GM18499 (cell line): ENCODE measurements at regions not wholly inside any gene's neighbourhood (a gene's known extent, or its start where the extent isn't known, plus 50 kb on each side); places are given as distances from the start of the nearest gene placed in this dataset.
"Not testable (repeated sequence)": the region's sequence is repeated elsewhere in the genome, so short reads cannot be mapped to it uniquely, and the experiment has no call there.

Experiments
- ATAC-seq: cut with Tn5 transposase; IDR thresholded peaks from one replicate; pipeline ENCODE4 v1.9.1; 2021; ENCODE audit warnings: moderate number of reproducible peaks; ENCODE audit not compliant: insufficient read depth, unreplicated experiment

- ATAC-seq: peak; percentile 74
Measured at GRCh38 chr3:82133070-82133606, 371.7 kb upstream of the GBE1 start.

GRCh38 chr3:82132210-82133069, 371.0 kb upstream of the GBE1 start:
- ATAC-seq: no peak

GRCh38 chr3:82130046-82130445, 368.6 kb upstream of the GBE1 start:
- ATAC-seq: no peak

- ATAC-seq: no peak
Measured at GRCh38 chr3:82129221-82129801, 367.9 kb upstream of the GBE1 start.

- ATAC-seq: no peak
Measured at GRCh38 chr3:82128271-82128670, 366.8 kb upstream of the GBE1 start.

GRCh38 chr3:82122554-82123345, 361.3 kb upstream of the GBE1 start:
- ATAC-seq: no peak

- ATAC-seq: no peak
Measured at GRCh38 chr3:82114589-82114988, 353.1 kb upstream of the GBE1 start.

- not testable (repeated sequence) for ATAC-seq
Measured at GRCh38 chr3:82110721-82111120, 349.3 kb upstream of the GBE1 start.

GRCh38 chr3:82103241-82103640, 341.8 kb upstream of the GBE1 start:
- ATAC-seq: no peak

- ATAC-seq: no peak
Measured at GRCh38 chr3:82100378-82100777, 338.9 kb upstream of the GBE1 start.

GRCh38 chr3:82093641-82094040, 332.2 kb upstream of the GBE1 start:
- ATAC-seq: no peak

GRCh38 chr3:82088749-82089148, 327.3 kb upstream of the GBE1 start:
- no peak for ATAC-seq

- ATAC-seq: no peak
Measured at GRCh38 chr3:82087958-82088357, 326.5 kb upstream of the GBE1 start.

- ATAC-seq: no peak
Measured at GRCh38 chr3:82085851-82086475, 324.5 kb upstream of the GBE1 start.

- no peak for ATAC-seq
Measured at GRCh38 chr3:82085356-82085755, 323.9 kb upstream of the GBE1 start.

- no peak for ATAC-seq
Measured at GRCh38 chr3:82084824-82085223, 323.4 kb upstream of the GBE1 start.

GRCh38 chr3:82082796-82083195, 321.4 kb upstream of the GBE1 start:
- ATAC-seq: no peak

GRCh38 chr3:82081351-82081750, 319.9 kb upstream of the GBE1 start:
- ATAC-seq: no peak

GRCh38 chr3:82080792-82081191, 319.3 kb upstream of the GBE1 start:
- no peak for ATAC-seq

- ATAC-seq: no peak
Measured at GRCh38 chr3:82080261-82080660, 318.8 kb upstream of the GBE1 start.
